ENCODE measurements at regions not wholly inside any gene's neighbourhood (a gene's known extent, or its start where the extent isn't known, plus 50 kb on each side); places are given as distances from the start of the nearest gene placed in this dataset.
"Not testable (repeated sequence)": the region's sequence is repeated elsewhere in the genome, so short reads cannot be mapped to it uniquely, and the experiment has no call there.

- 92% methylated on average over 4 of the region's 4 CpGs for WGBS (ENCODE audit: low lambda C conversion rate, missing lambda C conversion rate)
- DNase-seq (ENCODE audit: low spot score): no peak
- H2AFZ ChIP-seq: no peak overlapping the region
- no peaks in the 10 kb centered on the region for H3K79me2 ChIP-seq
- H3K27ac ChIP-seq: no peak overlapping the region
- no peak overlapping the region for H3K4me3 ChIP-seq
- H3K9me2 ChIP-seq (replicated peaks; ENCODE audit: insufficient read depth): no peaks in the 10 kb centered on the region
- H3K36me3 ChIP-seq (replicated peaks; ENCODE audit: insufficient read depth, low read depth): no peaks in the 10 kb centered on the region
- H3K4me2 ChIP-seq: no peak overlapping the region
- TF ChIP-seq EZH2phosphoT487 (IDR thresholded peaks at IDR 0.05; ENCODE audit: low read depth, severe bottlenecking, unreplicated experiment): no peak
- TF ChIP-seq EZH2 (IDR thresholded peaks at IDR 0.05; ENCODE audit: borderline replicate concordance): no peak
- TF ChIP-seq CTCF (IDR thresholded peaks at IDR 0.05; ENCODE audit: poor library complexity): no peak
- H3K27me3 ChIP-seq: no peaks in the 10 kb centered on the region
- no peaks in the 10 kb centered on the region for H3K9me3 ChIP-seq (ENCODE audit: low read depth)
- no peaks in the 10 kb centered on the region for H3K4me1 ChIP-seq (ENCODE audit: insufficient read depth)
- no peaks in the 10 kb centered on the region for H4K20me1 ChIP-seq (ENCODE audit: insufficient read depth, poor library complexity, severe bottlenecking)
Observed at GRCh38 chr14:104230946-104231345, 92.6 kb downstream of the KIF26A start.

GRCh38 chr14:104232070-104232484, 93.7 kb downstream of the KIF26A start:
- Histone ChIP-seq H3K4me1 (ENCODE audit: insufficient read depth) (no peaks in the 10 kb centered on the region), H3K79me2 (no peaks in the 10 kb centered on the region), H3K36me3 (replicated peaks; ENCODE audit: insufficient read depth, low read depth) (no peaks in the 10 kb centered on the region), H3K27ac (no peak overlapping the region), H3K9me2 (replicated peaks; ENCODE audit: insufficient read depth) (no peaks in the 10 kb centered on the region), H3K9me3 (ENCODE audit: low read depth) (no peaks in the 10 kb centered on the region), H2AFZ (no peak overlapping the region), H3K4me3 (no peak overlapping the region), H3K4me2 (no peak overlapping the region), H3K27me3 (no peaks in the 10 kb centered on the region), H4K20me1 (ENCODE audit: insufficient read depth, poor library complexity, severe bottlenecking) (no peaks in the 10 kb centered on the region)
- 64% methylated on average over 4 of the region's 4 CpGs for WGBS (ENCODE audit: low lambda C conversion rate, missing lambda C conversion rate)
- TF ChIP-seq EZH2phosphoT487 (IDR thresholded peaks at IDR 0.05; ENCODE audit: low read depth, severe bottlenecking, unreplicated experiment): no peak
- TF ChIP-seq EZH2 (IDR thresholded peaks at IDR 0.05; ENCODE audit: borderline replicate concordance): no peak
- no peak for TF ChIP-seq CTCF (IDR thresholded peaks at IDR 0.05; ENCODE audit: poor library complexity)
- no peak for DNase-seq (ENCODE audit: low spot score)

GRCh38 chr14:104234007-104234786, 95.8 kb downstream of the KIF26A start:
- not testable (repeated sequence) for H3K9me3 ChIP-seq (ENCODE audit: low read depth); H3K27ac ChIP-seq; H3K27me3 ChIP-seq; H2AFZ ChIP-seq; H3K4me3 ChIP-seq; H3K4me1 ChIP-seq (ENCODE audit: insufficient read depth); DNase-seq (ENCODE audit: low spot score); H3K9me2 ChIP-seq (replicated peaks; ENCODE audit: insufficient read depth); H4K20me1 ChIP-seq (ENCODE audit: insufficient read depth, poor library complexity, severe bottlenecking); H3K4me2 ChIP-seq; H3K79me2 ChIP-seq; H3K36me3 ChIP-seq (replicated peaks; ENCODE audit: insufficient read depth, low read depth)
- 78% methylated on average over 3 of the region's 3 CpGs for WGBS (ENCODE audit: low lambda C conversion rate, missing lambda C conversion rate)

- TF ChIP-seq CTCF (IDR thresholded peaks at IDR 0.05; ENCODE audit: poor library complexity): no peak
- no peak for TF ChIP-seq EZH2phosphoT487 (IDR thresholded peaks at IDR 0.05; ENCODE audit: low read depth, severe bottlenecking, unreplicated experiment)
- TF ChIP-seq EZH2 (IDR thresholded peaks at IDR 0.05; ENCODE audit: borderline replicate concordance): no peak
- H3K4me3 ChIP-seq: no peak overlapping the region
- 73% methylated on average over 2 of the region's 2 CpGs for WGBS (ENCODE audit: low lambda C conversion rate, missing lambda C conversion rate)
- H3K9me3 ChIP-seq (ENCODE audit: low read depth): no peaks in the 10 kb centered on the region
- H3K79me2 ChIP-seq: no peaks in the 10 kb centered on the region
- H3K4me1 ChIP-seq (ENCODE audit: insufficient read depth): no peaks in the 10 kb centered on the region
- no peaks in the 10 kb centered on the region for H4K20me1 ChIP-seq (ENCODE audit: insufficient read depth, poor library complexity, severe bottlenecking)
- no peaks in the 10 kb centered on the region for H3K36me3 ChIP-seq (replicated peaks; ENCODE audit: insufficient read depth, low read depth)
- no peaks in the 10 kb centered on the region for H3K27me3 ChIP-seq
- H3K9me2 ChIP-seq (replicated peaks; ENCODE audit: insufficient read depth): no peaks in the 10 kb centered on the region
- no peak for DNase-seq (ENCODE audit: low spot score)
- no peak overlapping the region for H3K27ac ChIP-seq
- H2AFZ ChIP-seq: no peak overlapping the region
- no peak overlapping the region for H3K4me2 ChIP-seq
Observed at GRCh38 chr14:104235686-104236085, 97.3 kb downstream of the KIF26A start.
